HEK293T (cell line): ENCODE measurements at regions not wholly inside any gene's neighbourhood (a gene's known extent, or its start where the extent isn't known, plus 50 kb on each side); places are given as distances from the start of the nearest gene placed in this dataset.

ENCODE experiments used
- BHLHE40 ChIP-seq: fragments of 450-650 bp; IDR thresholded peaks from 2 replicates; pipeline ENCODE4 v1.6.1; 2016; ENCODE audit warnings: mild to moderate bottlenecking, moderate library complexity, borderline replicate concordance
- CTBP1 ChIP-seq: fragments of 450-650 bp; IDR thresholded peaks from 2 replicates; pipeline ENCODE4 v1.6.1; 2016; ENCODE audit warnings: borderline replicate concordance
- FOXA1 ChIP-seq: fragments of 450-650 bp; IDR thresholded peaks from 2 replicates; pipeline ENCODE4 v1.6.1; 2016; ENCODE audit warnings: mild to moderate bottlenecking
- HDGF ChIP-seq: fragments of 450-650 bp; IDR thresholded peaks from 2 replicates; pipeline ENCODE4 v1.6.1; 2017; ENCODE audit warnings: antibody characterized with exemption, borderline replicate concordance
- SUZ12 ChIP-seq: fragments of 450-650 bp; IDR thresholded peaks from 2 replicates; pipeline ENCODE4 v1.6.1; 2016; ENCODE audit warnings: mild to moderate bottlenecking

- TF ChIP-seq HDGF (no peak), BHLHE40 (no peak), FOXA1 (no peak), CTBP1 (no peak), SUZ12 (no peak)
Observed at GRCh38 chr6:80618953-80619352, 512.5 kb downstream of the BCKDHB start.
